Ovary (tissue), 3 donors: ENCODE measurements at regions not wholly inside any gene's neighbourhood (a gene's known extent, or its start where the extent isn't known, plus 50 kb on each side); places are given as distances from the start of the nearest gene placed in this dataset.

Experiments
- CTCF ChIP-seq, 3 donors: fragments of 450-650 bp in 2 of 3; fragments of 200-600 bp in 1 of 3; IDR thresholded peaks; one replicate each; pipeline versions ENCODE4 v1.5.1 to v1.8.0; 2016 to 2022; ENCODE audit warnings: antibody characterized with exemption in 3 of 3, mild to moderate bottlenecking in 1 of 3
- POLR2A ChIP-seq: fragments of 450-650 bp; IDR thresholded peaks from one replicate; pipeline ENCODE4 v1.6.1; 2017; ENCODE audit warnings: antibody characterized with exemption, mild to moderate bottlenecking, moderate library complexity
- donor health status: DM: no; HTN: no; CAD: no.

DNA sequence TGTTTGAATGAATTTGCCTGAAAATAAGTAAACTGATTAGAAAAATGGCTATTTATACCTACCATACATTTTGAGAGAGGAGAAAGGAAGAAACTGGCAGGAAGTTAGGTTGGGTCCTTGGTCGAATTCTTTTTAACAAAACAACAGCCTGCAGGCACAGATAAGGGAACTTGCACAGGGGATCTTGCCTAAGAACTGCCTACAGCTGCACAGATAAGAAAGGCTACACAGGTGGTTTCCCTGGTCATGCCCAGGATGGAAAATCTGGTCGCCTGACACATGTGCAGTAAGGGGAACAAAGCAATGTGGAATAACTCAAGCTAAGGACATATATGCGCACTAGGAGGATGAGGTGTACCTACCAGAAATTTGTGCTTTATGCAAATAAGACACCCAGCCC, 732.1 kb upstream of the POT1 start:
- TF ChIP-seq CTCF (IDR thresholded peaks at IDR 0.05) = no peak
- no peak for TF ChIP-seq POLR2A
